AML-193 (cell line): ENCODE measurements at regions not wholly inside any gene's neighbourhood (a gene's known extent, or its start where the extent isn't known, plus 50 kb on each side); places are given as distances from the start of the nearest gene placed in this dataset.
"Not testable (repeated sequence)": the region's sequence is repeated elsewhere in the genome, so short reads cannot be mapped to it uniquely, and the experiment has no call there.

Experiments
- DNase-seq, 2 experiments: peaks; one replicate each; lab custom pipeline; 2025; lab: John Stamatoyannopoulos, UW

DNA sequence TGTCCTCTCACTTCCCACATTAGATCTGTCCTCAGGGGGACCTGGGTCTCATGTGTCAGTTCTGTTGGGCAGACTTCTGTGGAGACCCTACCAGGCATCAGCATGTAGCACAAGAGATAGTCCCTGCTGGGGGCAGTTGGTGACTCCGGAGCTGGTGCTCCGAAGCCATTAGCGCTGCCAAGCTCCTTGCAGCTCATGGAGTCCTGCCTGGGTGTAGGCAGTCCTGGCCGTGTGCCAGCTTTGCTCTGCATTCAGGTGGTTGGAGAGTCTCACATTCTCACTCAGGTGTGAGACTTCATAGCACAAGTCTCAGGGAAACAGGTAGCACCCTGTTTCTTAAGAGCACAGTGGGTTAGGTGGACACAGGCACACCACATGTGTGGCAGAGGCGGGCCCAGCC, 202.3 kb downstream of the LIPI start:
- DNase-seq = not testable (repeated sequence)

GRCh38 chr21:14008006-14008405, 202.7 kb downstream of the LIPI start:
- not testable (repeated sequence) for DNase-seq

DNA sequence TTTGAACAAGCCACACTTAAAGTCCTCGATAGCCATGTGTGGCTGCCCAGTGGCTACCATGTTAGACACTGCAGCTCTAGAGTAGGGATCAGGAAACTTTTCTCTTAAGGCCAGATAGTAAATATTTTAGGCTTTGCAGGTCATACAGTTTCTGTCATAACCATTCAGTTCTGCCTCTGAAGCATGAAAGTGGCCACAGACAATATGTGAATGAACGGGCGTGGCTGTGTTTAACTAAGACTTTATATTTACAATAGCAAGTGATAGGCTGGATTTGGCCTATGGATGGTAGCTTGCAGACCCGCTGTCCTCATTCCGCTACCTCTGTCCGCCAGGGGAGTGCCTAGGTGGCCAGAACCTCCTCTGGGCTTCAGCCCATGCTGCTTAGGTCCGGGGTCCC, 204.6 kb downstream of the LIPI start:
- not testable (repeated sequence) for DNase-seq

DNA sequence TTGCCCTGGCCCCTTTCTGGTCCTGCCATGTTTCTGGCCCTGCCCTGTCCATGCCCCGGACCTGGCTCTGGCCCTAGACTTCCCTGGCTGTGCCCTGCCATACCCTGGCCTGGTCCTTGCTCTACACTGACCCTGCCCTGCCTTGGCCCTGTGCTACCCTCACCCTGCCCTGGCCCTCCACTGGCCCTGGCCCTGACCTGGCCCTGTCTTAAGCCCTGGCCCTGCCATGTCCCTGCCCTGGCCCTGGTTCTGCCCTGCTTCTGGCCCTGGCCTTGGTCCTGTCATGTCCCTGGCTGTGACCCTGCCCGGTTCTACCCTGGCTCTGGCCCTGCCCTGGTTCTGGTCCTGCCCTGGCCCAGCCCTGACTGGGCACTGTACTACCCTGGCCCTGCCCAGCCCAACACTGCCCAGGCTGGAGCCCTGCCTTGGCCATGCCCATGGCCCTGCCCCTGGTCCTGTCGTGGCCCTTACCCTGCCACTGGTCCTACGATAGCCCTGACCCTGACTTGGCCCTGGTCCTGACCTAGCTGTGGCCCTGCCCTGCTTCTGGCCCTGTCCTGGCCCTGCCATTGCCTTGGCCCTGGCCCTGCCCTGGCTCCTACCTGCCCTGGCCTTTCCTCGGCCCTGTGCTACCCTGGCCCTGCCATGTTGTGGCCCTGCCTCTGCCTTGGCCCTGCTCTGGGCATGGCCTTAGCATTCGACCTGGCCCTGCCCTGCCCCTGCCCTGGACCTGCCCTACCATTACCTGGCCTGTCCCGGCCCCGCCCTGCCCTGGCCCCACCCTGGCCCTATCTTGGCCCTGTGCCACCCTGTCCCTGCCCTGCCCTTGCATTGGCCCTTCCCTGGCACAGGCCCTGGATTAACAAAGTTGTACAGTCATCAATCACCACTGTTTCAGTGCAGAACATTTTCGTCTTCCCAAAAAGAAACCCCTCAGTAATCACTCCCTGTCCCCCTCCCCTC, 223.5 kb downstream of the LIPI start:
- DNase-seq = not testable (repeated sequence)

DNA sequence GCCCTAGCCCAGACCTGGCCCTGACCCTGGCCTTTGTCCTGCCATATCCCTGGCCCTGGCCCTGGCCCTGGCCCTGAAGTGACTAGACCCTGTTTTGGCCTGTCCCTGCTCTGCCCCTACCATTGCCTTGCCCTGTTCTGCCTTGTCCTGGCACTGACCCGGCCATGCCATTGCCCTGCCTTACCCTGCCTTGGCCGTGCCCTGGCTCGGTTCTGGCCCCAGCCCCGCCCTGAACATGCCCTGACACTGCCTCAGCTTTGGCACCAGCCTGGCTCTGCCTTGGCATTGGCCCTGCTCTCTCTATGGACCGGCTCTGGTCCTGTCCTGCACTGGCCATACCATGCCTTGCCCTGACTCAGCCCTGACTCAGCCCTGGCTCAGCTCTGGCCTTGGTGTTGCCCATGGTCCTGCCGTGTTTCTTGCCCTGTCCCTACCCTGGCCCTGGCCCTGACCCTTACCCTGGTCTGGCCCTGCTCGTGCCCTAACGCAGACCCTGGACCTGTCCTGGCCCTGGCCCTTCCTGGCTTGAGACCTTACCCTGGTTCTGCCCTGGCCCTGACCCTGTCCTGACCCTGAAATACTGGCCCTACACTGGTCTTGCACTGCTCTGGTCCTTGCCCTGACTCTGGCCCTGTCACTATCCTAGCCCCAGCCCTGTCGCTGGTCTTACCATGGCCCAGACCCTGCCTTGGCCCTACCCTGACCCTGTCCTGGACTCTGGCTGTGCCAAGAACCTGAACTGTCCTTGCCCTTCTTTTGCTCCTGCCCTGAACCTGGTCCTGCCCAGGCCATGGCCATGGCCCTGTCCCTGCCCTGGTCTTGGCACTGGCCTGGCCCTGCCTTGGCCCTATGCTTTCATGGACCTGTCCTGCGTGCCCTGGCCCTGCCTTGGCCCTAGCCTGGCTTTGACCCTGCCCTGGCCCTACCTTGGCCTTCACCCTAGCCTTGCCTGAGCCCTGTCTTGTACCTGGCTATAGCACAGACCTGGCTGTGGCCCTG, 224.6 kb downstream of the LIPI start:
- DNase-seq = not testable (repeated sequence)

DNA sequence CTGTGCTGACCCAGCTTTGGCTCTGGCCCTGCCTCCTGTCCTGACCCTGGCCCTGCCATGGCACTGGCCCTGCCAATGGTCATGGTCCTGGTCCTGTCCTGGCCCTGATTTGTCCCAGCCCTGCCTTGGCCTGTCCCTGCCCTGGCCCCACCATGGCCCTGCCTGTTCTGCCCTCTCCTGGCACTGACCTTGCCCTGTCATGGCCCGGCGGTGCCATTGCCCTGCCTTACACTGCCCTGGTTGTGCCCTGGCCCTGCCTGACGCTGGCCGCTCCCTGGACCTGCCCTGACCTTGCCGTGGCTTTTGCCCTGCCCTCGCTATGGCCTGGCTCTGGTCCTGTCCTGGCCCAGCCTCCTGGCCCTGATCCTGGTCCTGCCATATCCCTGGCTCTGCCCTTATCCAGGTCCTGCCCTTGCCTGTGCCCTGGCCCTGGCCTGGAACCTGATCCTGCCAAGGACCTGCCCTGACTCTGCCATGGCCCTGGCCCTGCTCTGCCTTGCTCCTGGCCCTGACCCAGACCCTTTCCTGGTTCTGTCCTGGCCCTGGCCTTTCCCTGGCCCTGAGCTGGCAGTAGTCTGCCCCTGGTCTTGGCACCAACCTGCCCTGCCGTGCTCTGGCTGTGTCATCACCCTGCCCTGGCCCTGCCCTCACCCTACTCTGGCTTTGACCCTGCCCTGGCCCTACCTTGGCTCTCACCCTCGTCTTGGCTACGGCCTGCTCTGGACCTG, 225.5 kb downstream of the LIPI start:
- DNase-seq = not testable (repeated sequence)

DNA sequence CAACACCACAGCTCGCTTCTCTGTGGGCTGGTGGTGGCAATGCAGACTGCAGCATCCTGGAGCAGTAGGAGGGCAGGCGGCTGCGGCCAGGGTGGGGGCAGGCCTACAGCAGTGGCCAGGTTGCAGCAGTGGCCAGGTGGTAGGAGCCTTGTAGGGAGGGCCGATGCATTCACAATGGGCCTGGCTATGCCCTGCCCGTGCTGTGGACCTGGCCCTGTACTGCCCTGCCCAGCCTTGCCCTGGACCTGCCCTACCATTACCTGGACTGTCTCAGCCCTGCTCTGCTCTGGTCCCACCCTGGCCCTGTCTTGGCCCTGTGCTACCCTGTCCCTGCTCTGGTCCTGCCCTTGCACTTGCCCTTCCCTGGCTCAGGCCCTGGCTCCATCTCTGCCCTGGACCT, 226.0 kb downstream of the LIPI start:
- DNase-seq = not testable (repeated sequence)

DNA sequence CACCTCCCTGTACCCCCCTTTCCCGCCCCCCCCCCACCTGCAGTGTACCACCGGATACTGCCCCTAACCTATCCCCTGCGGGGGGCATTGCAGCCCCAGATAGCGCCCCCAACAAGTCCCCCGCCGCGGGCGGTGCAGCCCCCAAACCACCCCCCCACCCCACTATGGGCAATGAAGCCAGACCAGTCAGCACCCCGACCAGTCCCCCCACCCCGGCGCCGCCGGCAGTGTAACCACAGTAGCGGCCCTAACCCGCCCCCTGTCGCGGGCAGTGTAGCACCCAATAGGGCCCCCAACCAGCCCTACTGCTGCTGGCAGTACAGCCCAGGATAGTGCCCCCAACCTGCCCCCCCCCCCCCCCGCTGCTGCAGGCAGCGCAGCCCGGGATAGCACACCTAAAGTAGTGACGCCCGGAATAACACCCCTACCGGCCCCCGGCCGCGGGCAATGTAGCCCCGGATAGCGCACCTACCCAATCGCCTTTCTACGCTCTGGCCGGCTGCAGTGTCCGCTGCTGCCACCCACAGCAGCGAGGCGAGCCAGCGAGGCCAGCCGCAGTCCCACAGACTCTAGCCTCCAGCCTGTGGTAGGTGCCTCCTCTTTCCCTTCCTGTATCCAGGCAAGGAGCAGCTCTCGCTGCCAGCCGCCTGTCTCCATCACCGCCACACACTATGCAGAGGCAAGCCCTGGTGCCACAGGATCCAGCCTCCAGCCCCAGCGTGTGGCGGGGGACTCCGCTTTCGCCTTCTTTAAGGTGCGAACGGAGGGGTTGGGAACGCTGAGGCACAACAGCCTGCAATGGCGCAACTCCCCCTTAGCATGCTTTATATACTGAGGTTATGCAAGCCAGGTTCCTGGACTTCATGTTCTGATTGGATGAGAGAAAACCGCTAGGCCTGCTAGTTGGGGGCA, 229.3 kb downstream of the LIPI start:
- not testable (repeated sequence) for DNase-seq

DNA sequence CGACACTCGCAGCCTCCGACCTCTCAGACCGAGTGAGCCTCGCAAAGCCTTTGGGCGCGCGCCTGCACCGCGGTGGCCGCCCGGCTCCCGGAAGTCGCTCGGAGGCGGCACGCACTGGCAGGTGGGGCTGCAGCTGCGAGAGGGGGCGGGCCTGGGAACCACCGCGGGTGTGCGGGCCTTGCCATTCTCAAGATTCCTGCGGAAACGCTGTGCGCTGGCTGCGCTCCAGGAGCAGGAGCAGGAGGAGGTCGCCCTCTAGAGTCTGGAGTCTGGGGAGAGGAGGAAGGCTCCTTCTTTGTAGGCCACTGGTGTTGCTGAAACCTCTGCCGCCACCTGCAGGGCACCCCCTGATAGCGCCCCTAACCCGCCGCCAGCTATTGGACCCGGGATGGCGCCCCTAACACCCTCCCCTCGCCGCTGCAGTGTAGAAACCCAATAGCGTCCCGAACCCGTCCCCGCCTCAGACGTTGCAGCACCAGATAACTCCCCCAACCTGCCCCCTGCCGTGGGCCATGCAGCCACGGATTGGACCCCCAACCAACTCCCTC, 230.6 kb downstream of the LIPI start:
- peak in 1 of 2 experiments; percentile 3 for DNase-seq

- not testable (repeated sequence) for DNase-seq
Observed at GRCh38 chr21:13979608-13980007, 231.1 kb downstream of the LIPI start.

GRCh38 chr21:13974582-13974981, 236.2 kb downstream of the LIPI start:
- not testable (repeated sequence) for DNase-seq

GRCh38 chr21:13969853-13970252, 240.9 kb downstream of the LIPI start:
- not testable (repeated sequence) for DNase-seq

- not testable (repeated sequence) for DNase-seq
Observed at GRCh38 chr21:13969002-13969401, 241.8 kb downstream of the LIPI start.

GRCh38 chr21:13963259-13963658, 247.5 kb downstream of the LIPI start:
- DNase-seq = not testable (repeated sequence)

- no peak for DNase-seq
Observed at GRCh38 chr21:13937236-13937635, 273.5 kb downstream of the LIPI start.

- not testable (repeated sequence) for DNase-seq
Observed at GRCh38 chr21:13936033-13936937, 274.5 kb downstream of the LIPI start.

DNA sequence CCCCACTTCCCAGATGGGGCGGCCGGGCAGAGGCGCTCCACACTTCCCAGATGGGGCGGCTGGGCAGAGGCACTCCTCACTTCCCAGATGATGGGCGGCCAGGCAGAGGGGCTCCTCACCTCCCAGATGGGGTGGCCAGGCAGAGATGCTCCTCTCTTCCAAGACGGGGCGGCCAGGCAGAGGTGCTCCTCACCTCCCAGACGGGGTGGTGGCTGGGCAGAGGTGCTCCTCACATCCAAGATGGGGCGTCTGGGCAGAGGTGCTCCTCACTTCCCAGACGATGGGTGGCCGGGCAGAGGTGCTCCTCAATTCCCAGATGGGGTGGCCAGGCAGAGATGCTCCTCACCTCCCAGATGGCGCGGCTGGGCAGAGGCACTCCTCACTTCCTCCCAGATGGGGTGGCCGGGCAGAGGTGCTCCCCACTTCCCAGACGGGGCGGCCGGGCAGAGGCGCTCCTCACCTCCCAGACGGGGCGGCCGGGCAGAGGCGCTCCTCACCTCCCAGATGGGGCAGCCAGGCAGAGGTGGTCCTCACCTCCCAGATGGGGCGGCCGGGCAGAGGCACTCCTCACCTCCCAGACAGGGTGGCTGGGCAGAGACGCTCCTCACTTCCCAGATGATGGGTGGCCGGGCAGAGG, 275.2 kb downstream of the LIPI start:
- not testable (repeated sequence) for DNase-seq

GRCh38 chr21:13934887-13935342, 275.8 kb downstream of the LIPI start:
- not testable (repeated sequence) for DNase-seq
